ENCODE measurements at regions not wholly inside any gene's neighbourhood (a gene's known extent, or its start where the extent isn't known, plus 50 kb on each side); places are given as distances from the start of the nearest gene placed in this dataset.

DNA sequence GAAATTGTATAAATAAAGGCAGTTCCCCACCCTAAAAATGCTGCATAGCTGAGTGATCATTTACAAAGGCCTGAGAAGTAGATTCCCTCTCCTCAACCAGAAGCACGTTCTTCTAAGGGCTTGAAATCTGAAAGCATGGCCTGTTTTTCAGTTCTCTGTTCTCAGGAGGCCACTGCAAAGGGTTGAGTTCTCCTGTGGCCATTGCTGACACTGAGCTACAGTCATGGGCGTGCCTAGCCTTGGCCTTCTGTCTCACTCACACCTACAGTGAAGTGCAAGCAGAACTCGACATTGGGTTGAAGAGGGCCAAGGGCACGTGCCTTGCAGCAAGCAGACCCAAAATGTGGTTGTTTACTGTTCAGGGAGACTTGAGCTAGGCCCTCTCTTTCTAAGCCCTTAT lies 276.6 kb upstream of the VLDLR start:
- peaks cover 2% of the 10 kb centered on the region; the same call in 1 of the 2 replicates for H3K9me3 ChIP-seq (ENCODE audit: control insufficient read depth, insufficient read depth, low read length)
- WGBS (ENCODE audit: insufficient coverage, insufficient read length): no CpG with 5 or more reads among the region's 4 CpGs
- no peaks in the 10 kb centered on the region for H3K4me1 ChIP-seq (ENCODE audit: control insufficient read depth, insufficient read depth, low read length)
- H3K4me3 ChIP-seq (ENCODE audit: low read length): no peak overlapping the region
- no peak for DNase-seq (ENCODE audit: low read depth, low spot score)
- H3K36me3 ChIP-seq (ENCODE audit: control insufficient read depth, insufficient read depth, low read length): no peaks in the 10 kb centered on the region
- no peak overlapping the region for H3K27ac ChIP-seq (ENCODE audit: low read length)
- H3K27me3 ChIP-seq (ENCODE audit: control insufficient read depth, insufficient read depth, low read length): no peaks in the 10 kb centered on the region

GRCh38 chr9:2346277-2346913 lies 275.2 kb upstream of the VLDLR start:
- Histone ChIP-seq H3K36me3 (ENCODE audit: control insufficient read depth, insufficient read depth, low read length) (no peaks in the 10 kb centered on the region), H3K27ac (ENCODE audit: low read length) (no peak overlapping the region), H3K4me1 (ENCODE audit: control insufficient read depth, insufficient read depth, low read length) (no peaks in the 10 kb centered on the region), H3K27me3 (ENCODE audit: control insufficient read depth, insufficient read depth, low read length) (no peaks in the 10 kb centered on the region), H3K9me3 (ENCODE audit: control insufficient read depth, insufficient read depth, low read length) (peaks cover 2% of the 10 kb centered on the region; the same call in 1 of the 2 replicates), H3K4me3 (ENCODE audit: low read length) (no peak overlapping the region)
- no peak for DNase-seq (ENCODE audit: low read depth, low spot score)
- WGBS (ENCODE audit: insufficient coverage, insufficient read length): no CpG with 5 or more reads among the region's 2 CpGs

GRCh38 chr9:2351324-2351723 lies 270.3 kb upstream of the VLDLR start:
- H3K27ac ChIP-seq (ENCODE audit: low read length): no peak overlapping the region
- no peak overlapping the region for H3K4me3 ChIP-seq (ENCODE audit: low read length)
- no peaks in the 10 kb centered on the region for H3K27me3 ChIP-seq (ENCODE audit: control insufficient read depth, insufficient read depth, low read length)
- H3K9me3 ChIP-seq (ENCODE audit: control insufficient read depth, insufficient read depth, low read length): peaks cover 2% of the 10 kb centered on the region; the same call in 1 of the 2 replicates
- H3K4me1 ChIP-seq (ENCODE audit: control insufficient read depth, insufficient read depth, low read length): no peaks in the 10 kb centered on the region
- H3K36me3 ChIP-seq (ENCODE audit: control insufficient read depth, insufficient read depth, low read length): no peaks in the 10 kb centered on the region
- no peak for DNase-seq (ENCODE audit: low read depth, low spot score)
- no CpG with 5 or more reads among the region's 3 CpGs for WGBS (ENCODE audit: insufficient coverage, insufficient read length)

- Histone ChIP-seq H3K9me3 (ENCODE audit: control insufficient read depth, insufficient read depth, low read length) (no peaks in the 10 kb centered on the region), H3K4me3 (ENCODE audit: low read length) (no peak overlapping the region), H3K27me3 (ENCODE audit: control insufficient read depth, insufficient read depth, low read length) (no peaks in the 10 kb centered on the region), H3K36me3 (ENCODE audit: control insufficient read depth, insufficient read depth, low read length) (no peaks in the 10 kb centered on the region), H3K27ac (ENCODE audit: low read length) (no peak overlapping the region), H3K4me1 (ENCODE audit: control insufficient read depth, insufficient read depth, low read length) (no peaks in the 10 kb centered on the region)
- no CpG with 5 or more reads among the region's 4 CpGs for WGBS (ENCODE audit: insufficient coverage, insufficient read length)
- DNase-seq (ENCODE audit: low read depth, low spot score): no peak
Measured at GRCh38 chr9:2354216-2354615, 267.4 kb upstream of the VLDLR start.

DNA sequence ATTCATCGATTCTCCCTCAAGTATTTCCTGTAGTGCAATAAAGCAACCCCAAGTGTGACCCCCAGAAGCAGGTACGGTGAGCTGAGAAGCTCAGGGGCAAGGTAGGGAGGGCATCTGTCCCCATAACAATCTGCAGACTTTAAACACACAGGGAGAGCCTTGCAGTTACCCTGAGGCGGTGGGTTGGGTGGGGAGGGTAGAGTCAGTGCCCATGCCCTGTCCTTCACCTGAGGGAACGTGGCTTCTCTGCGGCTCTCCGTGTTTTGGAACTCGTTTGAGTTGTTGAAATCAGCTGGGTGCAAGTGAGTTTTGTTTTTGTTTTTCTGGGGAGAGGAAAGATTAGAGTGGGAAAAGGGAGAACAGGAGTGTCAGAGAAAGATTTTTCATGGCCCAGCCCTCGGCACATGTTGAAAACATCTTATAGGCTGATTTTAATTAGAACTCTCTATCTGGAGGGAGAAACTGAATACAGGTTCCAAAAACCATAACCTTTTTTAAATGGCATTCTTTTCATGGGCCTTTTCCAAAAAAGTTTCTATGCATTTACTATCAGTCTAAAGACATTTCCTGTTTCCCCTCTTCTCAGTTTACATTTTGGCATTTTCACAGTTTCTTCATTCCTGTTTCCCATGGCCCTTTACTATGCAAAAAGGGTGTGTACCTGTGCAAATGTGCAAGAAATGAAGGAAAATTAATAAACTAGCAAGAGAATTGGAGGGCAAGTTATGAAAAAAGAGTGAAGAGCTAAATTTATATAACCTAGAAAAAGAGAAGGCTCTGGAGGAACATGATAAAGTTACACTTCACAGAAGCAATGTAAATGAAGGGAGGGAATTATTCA lies 266.5 kb upstream of the VLDLR start:
- Histone ChIP-seq H3K9me3 (ENCODE audit: control insufficient read depth, insufficient read depth, low read length) (no peaks in the 10 kb centered on the region), H3K36me3 (ENCODE audit: control insufficient read depth, insufficient read depth, low read length) (no peaks in the 10 kb centered on the region), H3K4me1 (ENCODE audit: control insufficient read depth, insufficient read depth, low read length) (peaks cover 3% of the 10 kb centered on the region; the same call in 1 of the 2 replicates), H3K4me3 (ENCODE audit: low read length) (no peak overlapping the region), H3K27ac (ENCODE audit: low read length) (no peak overlapping the region), H3K27me3 (ENCODE audit: control insufficient read depth, insufficient read depth, low read length) (no peaks in the 10 kb centered on the region)
- DNase-seq (ENCODE audit: low read depth, low spot score): no peak
- WGBS (ENCODE audit: insufficient coverage, insufficient read length): no CpG with 5 or more reads among the region's 8 CpGs

GRCh38 chr9:2355697-2355983 lies 265.9 kb upstream of the VLDLR start:
- Histone ChIP-seq H3K4me3 (ENCODE audit: low read length) (no peak overlapping the region), H3K27ac (ENCODE audit: low read length) (no peak overlapping the region), H3K4me1 (ENCODE audit: control insufficient read depth, insufficient read depth, low read length) (peaks cover 4% of the 10 kb centered on the region; the same call in 1 of the 2 replicates), H3K27me3 (ENCODE audit: control insufficient read depth, insufficient read depth, low read length) (no peaks in the 10 kb centered on the region), H3K36me3 (ENCODE audit: control insufficient read depth, insufficient read depth, low read length) (no peaks in the 10 kb centered on the region), H3K9me3 (ENCODE audit: control insufficient read depth, insufficient read depth, low read length) (no peaks in the 10 kb centered on the region)
- no CpG with 5 or more reads among the region's 7 CpGs for WGBS (ENCODE audit: insufficient coverage, insufficient read length)
- no peak for DNase-seq (ENCODE audit: low read depth, low spot score)

- no peak for DNase-seq (ENCODE audit: low read depth, low spot score)
Measured at GRCh38 chr9:2356041-2356790, 265.4 kb upstream of the VLDLR start.

GRCh38 chr9:2359891-2360471 lies 261.6 kb upstream of the VLDLR start:
- no peaks in the 10 kb centered on the region for H3K36me3 ChIP-seq (ENCODE audit: control insufficient read depth, insufficient read depth, low read length)
- H3K27me3 ChIP-seq (ENCODE audit: control insufficient read depth, insufficient read depth, low read length): no peaks in the 10 kb centered on the region
- no CpG with 5 or more reads among the region's 3 CpGs for whole genome bisulfite sequencing (ENCODE audit: insufficient coverage, insufficient read length)
- peaks cover 6% of the 10 kb centered on the region; the same call in 1 of the 2 replicates for H3K4me1 ChIP-seq (ENCODE audit: control insufficient read depth, insufficient read depth, low read length)
- H3K27ac ChIP-seq (ENCODE audit: low read length): no peak overlapping the region
- no peak for DNase-seq (ENCODE audit: low read depth, low spot score)
- H3K9me3 ChIP-seq (ENCODE audit: control insufficient read depth, insufficient read depth, low read length): no peaks in the 10 kb centered on the region
- no peak overlapping the region for H3K4me3 ChIP-seq (ENCODE audit: low read length)

More at GRCh38 chr9:2356041-2356790, 265.4 kb upstream of the VLDLR start:
- no CpG with 5 or more reads among the region's 8 CpGs for WGBS (ENCODE audit: insufficient coverage, insufficient read length)
- Histone ChIP-seq H3K36me3 (ENCODE audit: control insufficient read depth, insufficient read depth, low read length) (no peaks in the 10 kb centered on the region), H3K9me3 (ENCODE audit: control insufficient read depth, insufficient read depth, low read length) (no peaks in the 10 kb centered on the region), H3K27ac (ENCODE audit: low read length) (no peak overlapping the region), H3K4me1 (ENCODE audit: control insufficient read depth, insufficient read depth, low read length) (peaks cover 4% of the 10 kb centered on the region; the same call in 1 of the 2 replicates), H3K4me3 (ENCODE audit: low read length) (no peak overlapping the region), H3K27me3 (ENCODE audit: control insufficient read depth, insufficient read depth, low read length) (no peaks in the 10 kb centered on the region)

- H3K36me3 ChIP-seq (ENCODE audit: control insufficient read depth, insufficient read depth, low read length): no peaks in the 10 kb centered on the region
- H3K27ac ChIP-seq (ENCODE audit: low read length): no peak overlapping the region
- DNase-seq (ENCODE audit: low read depth, low spot score): no peak
- H3K4me1 ChIP-seq (ENCODE audit: control insufficient read depth, insufficient read depth, low read length): peaks cover 6% of the 10 kb centered on the region; the same call in 1 of the 2 replicates
- no peaks in the 10 kb centered on the region for H3K9me3 ChIP-seq (ENCODE audit: control insufficient read depth, insufficient read depth, low read length)
- no CpG with 5 or more reads among the region's 2 CpGs for WGBS (ENCODE audit: insufficient coverage, insufficient read length)
- H3K27me3 ChIP-seq (ENCODE audit: control insufficient read depth, insufficient read depth, low read length): no peaks in the 10 kb centered on the region
- H3K4me3 ChIP-seq (ENCODE audit: low read length): no peak overlapping the region
Measured at GRCh38 chr9:2362150-2362549, 259.4 kb upstream of the VLDLR start.

DNA sequence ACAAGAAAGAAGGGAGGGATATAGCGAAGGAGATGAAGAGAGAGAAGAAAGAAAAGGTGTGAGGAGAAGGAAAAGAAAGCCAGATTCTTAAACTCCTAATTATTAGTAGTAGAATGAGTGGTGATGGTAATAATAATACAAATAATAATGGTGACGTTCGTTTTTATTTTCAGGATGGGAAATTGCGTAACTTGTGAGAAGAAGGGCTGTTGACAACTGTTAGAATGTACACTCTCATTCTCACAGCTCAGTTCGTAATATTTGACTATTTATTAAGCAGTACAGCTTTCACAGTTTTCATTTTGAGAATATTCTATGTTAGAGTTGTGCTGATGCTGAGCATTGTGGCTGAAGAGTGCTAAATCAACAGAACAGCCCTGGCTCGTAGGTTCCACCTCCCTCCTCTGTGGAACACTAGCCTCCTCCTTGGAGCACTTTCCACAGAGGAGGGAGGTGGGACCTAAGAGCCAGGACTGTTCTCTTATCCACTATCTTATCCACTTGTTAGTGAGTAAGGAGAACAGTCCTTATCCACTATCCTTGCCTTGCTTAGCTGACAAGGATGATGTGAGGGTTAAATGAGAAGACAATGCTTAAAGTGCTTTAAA lies 258.3 kb upstream of the VLDLR start:
- Histone ChIP-seq H3K4me1 (ENCODE audit: control insufficient read depth, insufficient read depth, low read length) (peaks cover 6% of the 10 kb centered on the region; the same call in 1 of the 2 replicates), H3K27ac (ENCODE audit: low read length) (no peak overlapping the region), H3K27me3 (ENCODE audit: control insufficient read depth, insufficient read depth, low read length) (no peaks in the 10 kb centered on the region), H3K9me3 (ENCODE audit: control insufficient read depth, insufficient read depth, low read length) (no peaks in the 10 kb centered on the region), H3K36me3 (ENCODE audit: control insufficient read depth, insufficient read depth, low read length) (no peaks in the 10 kb centered on the region), H3K4me3 (ENCODE audit: low read length) (no peak overlapping the region)
- DNase-seq (ENCODE audit: low read depth, low spot score): no peak
- WGBS (ENCODE audit: insufficient coverage, insufficient read length): 100% methylated on average over 4 of the region's 6 CpGs
